ENCODE measurements at regions not wholly inside any gene's neighbourhood (a gene's known extent, or its start where the extent isn't known, plus 50 kb on each side); places are given as distances from the start of the nearest gene placed in this dataset.

DNA sequence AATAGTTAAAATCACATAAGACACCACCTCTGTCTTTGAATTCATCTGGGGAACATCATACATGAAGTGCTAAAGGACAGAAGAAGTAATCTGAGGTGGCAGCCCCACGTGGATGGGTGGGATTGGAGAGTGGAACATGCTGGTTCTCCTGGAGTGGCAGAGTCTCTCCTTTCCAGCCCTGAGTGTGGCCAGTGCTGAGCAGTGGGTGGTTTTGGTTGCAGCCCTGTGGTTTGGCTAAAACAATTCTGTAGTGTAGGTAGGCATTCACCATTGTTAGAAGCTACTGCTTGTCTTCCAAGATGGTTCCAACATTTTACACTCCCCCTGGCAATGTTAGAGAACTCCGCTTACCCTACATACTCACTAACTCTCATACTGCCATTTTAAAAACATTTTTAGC lies 396.4 kb upstream of the MEX3C start:
- H3K4me1 Mint-ChIP-seq: no peaks in the 10 kb centered on the region
- H3K27ac Mint-ChIP-seq (ENCODE audit: unreplicated experiment): no peak overlapping the region
- H3K27me3 Mint-ChIP-seq (ENCODE audit: low read depth): no peaks in the 10 kb centered on the region
- no peak for DNase-seq (ENCODE audit: low read depth, low spot score)
- H3K36me3 Mint-ChIP-seq (ENCODE audit: low read depth): peaks cover 6% of the 10 kb centered on the region
- H3K9me3 Mint-ChIP-seq: peaks cover 8% of the 10 kb centered on the region
- TF ChIP-seq, protein P1, sequence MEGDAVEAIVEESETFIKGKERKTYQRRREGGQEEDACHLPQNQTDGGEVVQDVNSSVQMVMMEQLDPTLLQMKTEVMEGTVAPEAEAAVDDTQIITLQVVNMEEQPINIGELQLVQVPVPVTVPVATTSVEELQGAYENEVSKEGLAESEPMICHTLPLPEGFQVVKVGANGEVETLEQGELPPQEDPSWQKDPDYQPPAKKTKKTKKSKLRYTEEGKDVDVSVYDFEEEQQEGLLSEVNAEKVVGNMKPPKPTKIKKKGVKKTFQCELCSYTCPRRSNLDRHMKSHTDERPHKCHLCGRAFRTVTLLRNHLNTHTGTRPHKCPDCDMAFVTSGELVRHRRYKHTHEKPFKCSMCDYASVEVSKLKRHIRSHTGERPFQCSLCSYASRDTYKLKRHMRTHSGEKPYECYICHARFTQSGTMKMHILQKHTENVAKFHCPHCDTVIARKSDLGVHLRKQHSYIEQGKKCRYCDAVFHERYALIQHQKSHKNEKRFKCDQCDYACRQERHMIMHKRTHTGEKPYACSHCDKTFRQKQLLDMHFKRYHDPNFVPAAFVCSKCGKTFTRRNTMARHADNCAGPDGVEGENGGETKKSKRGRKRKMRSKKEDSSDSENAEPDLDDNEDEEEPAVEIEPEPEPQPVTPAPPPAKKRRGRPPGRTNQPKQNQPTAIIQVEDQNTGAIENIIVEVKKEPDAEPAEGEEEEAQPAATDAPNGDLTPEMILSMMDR (conservative IDR thresholded peaks at IDR 0.05): no peak
- H3K4me3 Mint-ChIP-seq: no peak overlapping the region

DNA sequence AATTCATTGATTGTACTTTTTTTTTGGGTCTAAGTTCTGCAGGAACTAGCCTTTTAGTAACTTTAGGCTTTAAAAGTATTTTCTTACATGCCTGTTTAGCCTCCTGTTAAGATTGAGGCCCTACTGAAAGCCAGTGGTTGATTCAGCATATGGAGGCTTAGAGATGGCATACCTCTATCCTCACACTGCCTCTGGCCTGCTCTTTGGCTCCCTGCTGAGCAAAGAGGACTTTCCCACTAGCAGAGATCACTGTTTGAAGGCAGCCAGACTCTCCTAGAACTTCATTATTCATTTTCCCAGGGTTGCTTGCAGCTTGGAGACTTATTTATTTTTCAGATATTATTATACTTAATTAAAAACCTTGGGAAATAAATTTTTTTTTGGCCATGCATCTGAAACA lies 405.6 kb upstream of the MEX3C start:
- Mint-ChIP-seq H3K27me3 (ENCODE audit: low read depth) (no peaks in the 10 kb centered on the region), H3K4me1 (no peaks in the 10 kb centered on the region), H3K4me3 (no peak overlapping the region), H3K36me3 (ENCODE audit: low read depth) (peaks cover 3% of the 10 kb centered on the region), H3K27ac (ENCODE audit: unreplicated experiment) (no peak overlapping the region), H3K9me3 (peaks cover 8% of the 10 kb centered on the region)
- DNase-seq (ENCODE audit: low read depth, low spot score): no peak
- TF ChIP-seq, protein P1 (conservative IDR thresholded peaks at IDR 0.05): no peak

DNA sequence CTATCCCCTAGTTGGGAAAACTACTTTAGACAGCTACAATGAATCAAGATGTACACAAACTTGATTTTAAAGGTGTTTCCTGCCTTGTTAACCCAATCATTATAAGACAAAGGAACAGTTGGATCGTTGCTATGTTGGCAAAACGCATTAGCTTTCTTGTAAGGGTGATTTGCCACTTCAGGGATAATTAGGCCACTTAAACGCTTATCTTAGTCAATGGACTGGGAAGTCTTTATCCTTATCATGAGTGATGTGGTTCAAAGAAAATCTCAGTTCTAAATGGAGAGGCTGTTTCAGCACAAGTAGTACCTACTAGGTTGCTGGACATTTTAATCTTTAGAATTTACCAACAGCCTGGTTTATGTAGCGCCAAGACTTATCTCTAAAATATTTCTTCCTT lies 406.1 kb upstream of the MEX3C start:
- Mint-ChIP-seq H3K36me3 (ENCODE audit: low read depth) (peaks cover 3% of the 10 kb centered on the region), H3K4me3 (no peak overlapping the region), H3K9me3 (peaks cover 8% of the 10 kb centered on the region), H3K27ac (ENCODE audit: unreplicated experiment) (no peak overlapping the region), H3K4me1 (no peaks in the 10 kb centered on the region), H3K27me3 (ENCODE audit: low read depth) (no peaks in the 10 kb centered on the region)
- DNase-seq (ENCODE audit: low read depth, low spot score): no peak
- TF ChIP-seq, protein P1 (conservative IDR thresholded peaks at IDR 0.05): no peak

DNA sequence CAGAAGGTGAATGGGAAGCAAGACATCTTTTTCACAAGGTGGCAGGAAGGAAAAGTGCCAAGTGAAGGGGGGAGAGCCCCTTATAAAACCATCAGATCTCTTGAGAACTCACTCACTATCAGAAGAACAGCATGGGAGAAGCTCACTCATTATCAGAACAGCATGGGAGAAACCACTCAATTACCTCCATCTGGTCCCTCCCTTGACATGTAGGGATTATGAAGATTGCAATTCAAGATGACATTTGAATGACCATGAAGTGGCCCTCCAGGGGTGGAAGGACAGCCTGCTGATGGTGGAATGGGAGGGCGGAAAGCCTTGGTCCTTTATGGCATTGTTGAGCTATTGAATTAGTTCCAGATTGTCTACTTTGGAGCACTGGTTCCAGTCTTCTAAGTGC lies 413.0 kb upstream of the MEX3C start:
- Mint-ChIP-seq H3K9me3 (peaks cover 6% of the 10 kb centered on the region), H3K27ac (ENCODE audit: unreplicated experiment) (peak overlapping the region; percentile 52), H3K27me3 (ENCODE audit: low read depth) (no peaks in the 10 kb centered on the region), H3K36me3 (ENCODE audit: low read depth) (no peaks in the 10 kb centered on the region), H3K4me3 (no peak overlapping the region), H3K4me1 (no peaks in the 10 kb centered on the region)
- DNase-seq (ENCODE audit: low read depth, low spot score): no peak
- TF ChIP-seq, protein P1 (conservative IDR thresholded peaks at IDR 0.05): no peak

DNA sequence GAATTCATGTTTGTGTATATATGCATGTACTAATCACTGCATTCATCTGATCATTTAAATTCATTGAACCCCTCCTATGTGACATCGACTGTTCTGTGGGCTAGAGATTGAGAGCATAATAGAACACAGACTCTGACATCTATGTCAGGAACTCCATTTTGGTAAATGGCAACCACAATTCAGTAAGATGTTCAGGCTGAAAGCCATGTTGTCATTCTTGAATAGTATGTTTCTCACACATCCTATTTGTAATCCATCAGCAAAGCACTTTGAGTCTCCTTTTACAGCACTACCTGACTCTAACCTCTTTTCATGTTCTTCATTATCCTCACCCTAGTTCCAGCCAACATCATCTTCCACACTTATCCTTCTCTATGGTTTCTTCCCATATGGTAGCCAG lies 413.8 kb upstream of the MEX3C start:
- no peak for DNase-seq (ENCODE audit: low read depth, low spot score)
- no peaks in the 10 kb centered on the region for H3K36me3 Mint-ChIP-seq (ENCODE audit: low read depth)
- no peaks in the 10 kb centered on the region for H3K27me3 Mint-ChIP-seq (ENCODE audit: low read depth)
- no peak overlapping the region for H3K4me3 Mint-ChIP-seq
- TF ChIP-seq, protein P1 (conservative IDR thresholded peaks at IDR 0.05): no peak
- H3K27ac Mint-ChIP-seq (ENCODE audit: unreplicated experiment): no peak overlapping the region
- peaks cover 5% of the 10 kb centered on the region for H3K9me3 Mint-ChIP-seq
- no peaks in the 10 kb centered on the region for H3K4me1 Mint-ChIP-seq

DNA sequence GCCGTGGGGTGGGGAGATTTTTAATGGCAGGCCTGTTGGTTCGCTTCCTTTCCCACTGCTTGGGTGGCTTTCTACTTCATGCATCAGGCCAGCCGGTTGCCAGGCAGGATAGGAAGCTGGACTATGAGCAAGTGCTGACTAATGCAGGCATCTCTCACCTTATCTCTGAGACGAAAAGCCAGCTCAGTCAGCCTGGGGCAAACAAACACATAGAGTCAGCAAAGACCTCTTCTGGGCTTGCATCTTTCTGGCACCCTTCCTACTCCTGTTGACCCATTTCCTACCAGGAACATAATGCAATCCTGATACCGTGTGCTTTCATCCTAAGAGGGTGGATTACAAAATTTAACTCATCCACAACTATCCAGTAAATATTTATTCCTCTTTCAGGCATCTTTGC lies 416.6 kb upstream of the MEX3C start:
- peaks cover 2% of the 10 kb centered on the region for H3K9me3 Mint-ChIP-seq
- H3K27me3 Mint-ChIP-seq (ENCODE audit: low read depth): no peaks in the 10 kb centered on the region
- no peak overlapping the region for H3K4me3 Mint-ChIP-seq
- no peaks in the 10 kb centered on the region for H3K36me3 Mint-ChIP-seq (ENCODE audit: low read depth)
- H3K27ac Mint-ChIP-seq (ENCODE audit: unreplicated experiment): no peak overlapping the region
- TF ChIP-seq, protein P1 (conservative IDR thresholded peaks at IDR 0.05): no peak
- DNase-seq (ENCODE audit: low read depth, low spot score): no peak
- no peaks in the 10 kb centered on the region for H3K4me1 Mint-ChIP-seq
